ENCODE measurements at regions not wholly inside any gene's neighbourhood (a gene's known extent, or its start where the extent isn't known, plus 50 kb on each side); places are given as distances from the start of the nearest gene placed in this dataset.
A peak's percentile ranks its signal among the peaks of the same experiment; 100 is the strongest.

- TF ChIP-seq CTCF (IDR thresholded peaks at IDR 0.05) = no peak
- H3K9me3 ChIP-seq (ENCODE audit: control insufficient read depth, insufficient read depth, low read length) = peaks cover 5% of the 10 kb centered on the region
- H3K4me1 ChIP-seq (ENCODE audit: control insufficient read depth, insufficient read depth, low read length) = peaks cover 8% of the 10 kb centered on the region
- intact Hi-C loops (cut with micrococcal nuclease) = no loop called here
- peaks cover 20 to 27% of the 10 kb centered on the region in 2 donors for H3K4me1 Mint-ChIP-seq
- DNase-seq = no peak
- H3K27me3 Mint-ChIP-seq (ENCODE audit: low read depth in 2 of 2) = peaks cover 0 to 10% of the 10 kb centered on the region in 2 donors
- H3K4me3 ChIP-seq (ENCODE audit: low read length) = no peak overlapping the region
- no peak overlapping the region for H3K27ac ChIP-seq (ENCODE audit: low read length)
- no peaks in the 10 kb centered on the region for H3K36me3 ChIP-seq (ENCODE audit: control insufficient read depth, insufficient read depth, low read length)
- peaks cover 2% of the 10 kb centered on the region in 2 donors for H3K9me3 Mint-ChIP-seq
- no peak overlapping the region for H3K4me3 Mint-ChIP-seq
- ATAC-seq = no peak
- H3K36me3 Mint-ChIP-seq = peaks cover 9% of the 10 kb centered on the region
- no peak overlapping the region for H3K27ac Mint-ChIP-seq
- no peaks in the 10 kb centered on the region for H3K27me3 ChIP-seq (ENCODE audit: control insufficient read depth, insufficient read depth, low read length)
- 84% methylated on average over 5 of the region's 5 CpGs for WGBS (ENCODE audit: insufficient coverage)
Measured at GRCh38 chr14:97336816-97337215, 539.6 kb downstream of the VRK1 start.

GRCh38 chr14:97337267-97337666 lies 540.1 kb downstream of the VRK1 start:
- DNase-seq (no peak), ATAC-seq (peak in 1 of 3 donors; percentile 17)
- H3K27ac ChIP-seq (ENCODE audit: low read length) = no peak overlapping the region
- no peak for TF ChIP-seq CTCF (IDR thresholded peaks at IDR 0.05)
- peaks cover 5% of the 10 kb centered on the region for H3K9me3 ChIP-seq (ENCODE audit: control insufficient read depth, insufficient read depth, low read length)
- no peak overlapping the region for H3K4me3 ChIP-seq (ENCODE audit: low read length)
- H3K36me3 ChIP-seq (ENCODE audit: control insufficient read depth, insufficient read depth, low read length) = no peaks in the 10 kb centered on the region
- Mint-ChIP-seq H3K27me3 (ENCODE audit: low read depth in 2 of 2) (peaks cover 0 to 10% of the 10 kb centered on the region in 2 donors), H3K27ac (no peak overlapping the region), H3K36me3 (peaks cover 9% of the 10 kb centered on the region), H3K4me1 (peaks cover 17 to 24% of the 10 kb centered on the region in 2 donors), H3K9me3 (peaks cover 2% of the 10 kb centered on the region in 2 donors), H3K4me3 (no peak overlapping the region)
- peaks cover 7% of the 10 kb centered on the region for H3K4me1 ChIP-seq (ENCODE audit: control insufficient read depth, insufficient read depth, low read length)
- WGBS (ENCODE audit: insufficient coverage) = 72% methylated on average over 3 of the region's 3 CpGs
- intact Hi-C loops (cut with micrococcal nuclease) = no loop called here
- no peaks in the 10 kb centered on the region for H3K27me3 ChIP-seq (ENCODE audit: control insufficient read depth, insufficient read depth, low read length)

- DNase-seq (no peak), ATAC-seq (no peak)
- peaks cover 2% of the 10 kb centered on the region in 2 donors for H3K9me3 Mint-ChIP-seq
- H3K27ac Mint-ChIP-seq = no peak overlapping the region
- peaks cover 5% of the 10 kb centered on the region for H3K9me3 ChIP-seq (ENCODE audit: control insufficient read depth, insufficient read depth, low read length)
- H3K4me1 Mint-ChIP-seq = peaks cover 13 to 20% of the 10 kb centered on the region in 2 donors
- no peaks in the 10 kb centered on the region for H3K36me3 ChIP-seq (ENCODE audit: control insufficient read depth, insufficient read depth, low read length)
- intact Hi-C loops (cut with micrococcal nuclease) = no loop called here
- peaks cover 9% of the 10 kb centered on the region for H3K36me3 Mint-ChIP-seq
- no peak overlapping the region for H3K4me3 ChIP-seq (ENCODE audit: low read length)
- no peak for TF ChIP-seq CTCF (IDR thresholded peaks at IDR 0.05)
- WGBS (ENCODE audit: insufficient coverage) = 30% methylated on average over 2 of the region's 2 CpGs
- no peaks in the 10 kb centered on the region for H3K27me3 ChIP-seq (ENCODE audit: control insufficient read depth, insufficient read depth, low read length)
- peaks cover 7% of the 10 kb centered on the region for H3K4me1 ChIP-seq (ENCODE audit: control insufficient read depth, insufficient read depth, low read length)
- H3K27me3 Mint-ChIP-seq (ENCODE audit: low read depth in 2 of 2) = peaks cover 0 to 10% of the 10 kb centered on the region in 2 donors
- no peak overlapping the region for H3K27ac ChIP-seq (ENCODE audit: low read length)
- no peak overlapping the region for H3K4me3 Mint-ChIP-seq
Measured at GRCh38 chr14:97337670-97338069, 540.5 kb downstream of the VRK1 start.

GRCh38 chr14:97344666-97345065 lies 547.5 kb downstream of the VRK1 start:
- Histone ChIP-seq H3K27me3 (ENCODE audit: control insufficient read depth, insufficient read depth, low read length) (no peaks in the 10 kb centered on the region), H3K27ac (ENCODE audit: low read length) (no peak overlapping the region), H3K36me3 (ENCODE audit: control insufficient read depth, insufficient read depth, low read length) (no peaks in the 10 kb centered on the region), H3K9me3 (ENCODE audit: control insufficient read depth, insufficient read depth, low read length) (peaks cover 4% of the 10 kb centered on the region), H3K4me1 (ENCODE audit: control insufficient read depth, insufficient read depth, low read length) (no peaks in the 10 kb centered on the region), H3K4me3 (ENCODE audit: low read length) (no peak overlapping the region)
- no peak for TF ChIP-seq CTCF (IDR thresholded peaks at IDR 0.05)
- Mint-ChIP-seq H3K4me1 (no peaks in the 10 kb centered on the region), H3K4me3 (no peak overlapping the region), H3K36me3 (peaks cover 9% of the 10 kb centered on the region), H3K9me3 (peaks cover 2% of the 10 kb centered on the region in 2 donors), H3K27me3 (ENCODE audit: low read depth in 2 of 2) (peaks cover 0 to 8% of the 10 kb centered on the region in 2 donors), H3K27ac (no peak overlapping the region)
- 97% methylated on average over 2 of the region's 4 CpGs for WGBS (ENCODE audit: insufficient coverage)
- no peak for DNase-seq
- intact Hi-C loops (cut with micrococcal nuclease) = no loop called here
- no peak for ATAC-seq
